Mucosa of descending colon (tissue), 3 donors: ENCODE measurements at regions not wholly inside any gene's neighbourhood (a gene's known extent, or its start where the extent isn't known, plus 50 kb on each side); places are given as distances from the start of the nearest gene placed in this dataset.

ENCODE experiments used
- ATAC-seq: fragments of 200-7000 bp; cut with Tn5 transposase; one replicate; pipeline ENCODE4 v1.9.1; 2020; ENCODE audit warnings: mild to moderate bottlenecking, moderate library complexity
- DNase-seq, 3 donors: peaks; one replicate each; pipeline ENCODE4 v3.0.0-alpha.2; 2020
- H3K36me3 ChIP-seq: fragments of 200-600 bp; one replicate; pipeline ENCODE4 v1.8.0; 2021; ENCODE audit warnings: low read depth, mild to moderate bottlenecking
- H3K4me1 ChIP-seq: fragments of 200-600 bp; one replicate; pipeline ENCODE4 v1.8.0; 2021; ENCODE audit warnings: low read depth, mild to moderate bottlenecking
- H3K4me3 ChIP-seq: fragments of 200-600 bp; one replicate; pipeline ENCODE4 v1.8.0; 2021; ENCODE audit warnings: mild to moderate bottlenecking
- H3K9me3 ChIP-seq: fragments of 200-600 bp; one replicate; pipeline ENCODE4 v1.8.0; 2021; ENCODE audit warnings: mild to moderate bottlenecking
- intact Hi-C, 2 donors: fragments of 100-400 bp; cut with DNase I in 1 of 2; cut with micrococcal nuclease in 1 of 2; formaldehyde crosslinking; loops; one replicate each; pipeline versions ENCODE4 v1.11.0 to v1.11.1; 2022; cut with DNase I, micrococcal nuclease
- TF ChIP-seq, protein P1 (sequence below): fragments of 200-600 bp; IDR thresholded peaks from one replicate; pipeline ENCODE4 v1.8.0; 2022; ENCODE audit warnings: antibody characterized with exemption, mild to moderate bottlenecking
- donor health status: DM: no; HTN: no; CAD: no; lungs with moderate emphysema.
- donor health status: DM: no; HTN: no; CAD: no.
- donor health status: DM: no; HTN: yes; CAD: no.

DNA sequence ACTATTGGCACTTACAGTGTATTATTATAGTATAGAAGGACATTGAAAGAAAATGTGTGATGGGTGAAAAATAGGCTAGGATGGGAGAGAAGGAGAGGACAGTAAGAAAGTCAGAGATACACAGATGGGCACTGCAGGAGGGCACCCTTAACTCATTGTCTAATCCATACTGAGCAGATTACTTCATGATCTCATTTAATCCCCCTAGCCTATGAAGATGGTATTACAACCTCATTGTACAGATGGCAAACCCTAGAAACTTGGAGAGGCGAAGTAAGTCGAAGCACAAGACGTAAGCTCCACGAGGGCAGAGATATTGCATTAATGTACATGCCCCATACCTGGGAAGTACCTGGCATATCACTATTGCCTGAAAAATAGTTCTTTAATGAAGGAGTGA is 346.9 kb upstream of the DAB1 start:
- H3K4me1 ChIP-seq: no peaks in the 10 kb centered on the region
- TF ChIP-seq, protein P1, sequence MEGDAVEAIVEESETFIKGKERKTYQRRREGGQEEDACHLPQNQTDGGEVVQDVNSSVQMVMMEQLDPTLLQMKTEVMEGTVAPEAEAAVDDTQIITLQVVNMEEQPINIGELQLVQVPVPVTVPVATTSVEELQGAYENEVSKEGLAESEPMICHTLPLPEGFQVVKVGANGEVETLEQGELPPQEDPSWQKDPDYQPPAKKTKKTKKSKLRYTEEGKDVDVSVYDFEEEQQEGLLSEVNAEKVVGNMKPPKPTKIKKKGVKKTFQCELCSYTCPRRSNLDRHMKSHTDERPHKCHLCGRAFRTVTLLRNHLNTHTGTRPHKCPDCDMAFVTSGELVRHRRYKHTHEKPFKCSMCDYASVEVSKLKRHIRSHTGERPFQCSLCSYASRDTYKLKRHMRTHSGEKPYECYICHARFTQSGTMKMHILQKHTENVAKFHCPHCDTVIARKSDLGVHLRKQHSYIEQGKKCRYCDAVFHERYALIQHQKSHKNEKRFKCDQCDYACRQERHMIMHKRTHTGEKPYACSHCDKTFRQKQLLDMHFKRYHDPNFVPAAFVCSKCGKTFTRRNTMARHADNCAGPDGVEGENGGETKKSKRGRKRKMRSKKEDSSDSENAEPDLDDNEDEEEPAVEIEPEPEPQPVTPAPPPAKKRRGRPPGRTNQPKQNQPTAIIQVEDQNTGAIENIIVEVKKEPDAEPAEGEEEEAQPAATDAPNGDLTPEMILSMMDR: no peak
- no peak overlapping the region for H3K4me3 ChIP-seq
- ATAC-seq: no peak
- intact Hi-C loops: no loop called here
- H3K36me3 ChIP-seq: no peaks in the 10 kb centered on the region
- DNase-seq: no peak
- no peaks in the 10 kb centered on the region for H3K9me3 ChIP-seq

DNA sequence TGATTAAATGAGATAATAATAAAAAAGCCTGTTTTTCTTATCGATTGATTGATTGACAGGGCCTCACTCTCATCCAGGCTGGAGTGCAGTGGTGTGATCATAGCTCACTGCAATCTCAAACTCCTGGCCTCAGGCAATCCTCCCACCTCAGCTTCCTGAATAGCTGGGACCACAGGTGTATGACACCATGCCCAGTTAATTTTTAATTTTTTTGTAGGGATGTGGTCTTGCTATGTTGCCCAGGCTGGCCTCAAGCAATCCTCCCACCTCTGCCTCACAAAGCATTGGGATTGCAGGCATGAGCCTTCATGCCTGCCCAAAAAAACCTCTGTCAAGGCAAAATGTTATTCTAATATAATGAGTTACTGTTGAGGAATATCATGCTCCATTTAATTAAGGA is 346.4 kb upstream of the DAB1 start:
- TF ChIP-seq, protein P1: no peak
- Histone ChIP-seq H3K4me1 (no peaks in the 10 kb centered on the region), H3K36me3 (no peaks in the 10 kb centered on the region), H3K4me3 (no peak overlapping the region), H3K9me3 (no peaks in the 10 kb centered on the region)
- ATAC-seq: no peak
- no peak for DNase-seq
- intact Hi-C loops: no loop called here

DNA sequence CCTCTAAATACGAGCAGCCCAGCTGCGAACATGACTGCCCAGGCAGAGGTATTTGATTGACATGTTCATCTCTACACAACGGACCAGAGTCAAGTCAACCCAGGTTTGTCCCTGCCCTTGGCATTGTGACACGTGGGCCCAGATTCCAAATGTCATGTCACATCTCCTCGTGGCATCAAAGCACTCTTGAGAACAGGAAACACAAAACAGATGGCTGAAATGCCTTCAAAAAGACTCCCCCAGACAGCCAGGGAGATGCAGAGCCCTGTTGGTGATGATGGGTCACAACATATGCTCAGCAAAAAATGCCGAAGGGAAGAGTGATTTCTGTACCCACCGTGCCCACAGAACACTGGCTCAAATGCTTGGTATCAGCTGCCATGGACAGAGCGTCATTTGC is 337.8 kb upstream of the DAB1 start:
- H3K36me3 ChIP-seq: no peaks in the 10 kb centered on the region
- intact Hi-C loops: no loop called here
- TF ChIP-seq, protein P1: no peak
- no peaks in the 10 kb centered on the region for H3K4me1 ChIP-seq
- DNase-seq: no peak
- no peak overlapping the region for H3K4me3 ChIP-seq
- no peak for ATAC-seq
- no peaks in the 10 kb centered on the region for H3K9me3 ChIP-seq

- intact Hi-C loops: no loop called here
- Histone ChIP-seq H3K9me3 (no peaks in the 10 kb centered on the region), H3K36me3 (no peaks in the 10 kb centered on the region), H3K4me1 (no peaks in the 10 kb centered on the region), H3K4me3 (no peak overlapping the region)
- DNase-seq (no peak), ATAC-seq (no peak)
- TF ChIP-seq, protein P1: no peak
These were observed 329.0 kb upstream of the DAB1 start for GRCh38 chr1:57752843-57753242.

- H3K4me1 ChIP-seq: no peaks in the 10 kb centered on the region
- no peaks in the 10 kb centered on the region for H3K36me3 ChIP-seq
- no peaks in the 10 kb centered on the region for H3K9me3 ChIP-seq
- no peak for DNase-seq
- intact Hi-C loops: no loop called here
- ATAC-seq: no peak
- no peak overlapping the region for H3K4me3 ChIP-seq
- TF ChIP-seq, protein P1: no peak
These were observed 324.9 kb upstream of the DAB1 start for GRCh38 chr1:57748719-57749118.

DNA sequence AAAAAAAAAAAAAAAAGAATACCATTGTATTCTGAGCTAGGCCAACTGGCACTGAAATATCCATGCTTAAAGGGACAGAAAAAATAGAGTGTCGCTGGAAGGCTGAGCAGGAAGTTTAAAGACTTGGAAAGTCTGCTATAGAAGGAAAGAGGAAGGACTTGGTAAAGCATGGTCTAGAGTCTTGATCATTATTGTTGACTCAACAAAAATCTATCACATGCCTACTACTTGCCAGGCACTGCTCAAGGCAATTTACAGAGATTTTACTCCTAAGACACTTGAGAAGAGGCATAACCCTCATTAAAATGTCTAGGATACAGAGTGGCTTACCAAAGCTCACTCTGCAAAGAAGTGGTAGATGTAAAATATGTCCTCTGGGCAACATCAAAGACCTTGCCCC is 324.0 kb upstream of the DAB1 start:
- intact Hi-C loops: no loop called here
- TF ChIP-seq, protein P1: no peak

More for the DNA sequence above, 324.0 kb upstream of the DAB1 start:
- ATAC-seq: no peak
- Histone ChIP-seq H3K4me3 (no peak overlapping the region), H3K9me3 (no peaks in the 10 kb centered on the region), H3K36me3 (no peaks in the 10 kb centered on the region), H3K4me1 (no peaks in the 10 kb centered on the region)
- no peak for DNase-seq
